Inflammatory macrophage (primary cell): ENCODE measurements at regions not wholly inside any gene's neighbourhood (a gene's known extent, or its start where the extent isn't known, plus 50 kb on each side); places are given as distances from the start of the nearest gene placed in this dataset.

Source experiments
- DNase-seq, 2 donors: peaks; one replicate each; pipeline ENCODE4 v3.0.0-alpha.2; 2020 to 2022

DNA sequence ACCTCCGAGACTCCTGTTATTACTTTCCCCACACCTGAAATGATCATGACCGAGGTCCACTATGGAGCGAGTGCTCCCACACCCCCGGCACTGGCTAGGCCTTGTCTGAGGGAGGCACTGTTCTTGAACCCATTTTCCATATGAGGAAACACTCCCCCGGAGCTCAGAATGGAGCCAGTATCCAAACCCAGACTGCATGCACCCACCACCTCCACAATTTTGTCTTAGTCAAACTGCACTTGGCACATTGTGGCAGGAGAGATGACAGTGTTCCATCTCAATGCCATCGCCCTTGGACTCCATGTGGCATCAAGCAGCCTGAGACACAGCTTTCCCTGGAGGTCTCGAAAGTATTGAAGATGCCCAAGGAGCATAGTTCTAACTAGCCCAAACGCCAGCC is 154.1 kb downstream of the NUP210 start:
- DNase-seq, result no peak

DNA sequence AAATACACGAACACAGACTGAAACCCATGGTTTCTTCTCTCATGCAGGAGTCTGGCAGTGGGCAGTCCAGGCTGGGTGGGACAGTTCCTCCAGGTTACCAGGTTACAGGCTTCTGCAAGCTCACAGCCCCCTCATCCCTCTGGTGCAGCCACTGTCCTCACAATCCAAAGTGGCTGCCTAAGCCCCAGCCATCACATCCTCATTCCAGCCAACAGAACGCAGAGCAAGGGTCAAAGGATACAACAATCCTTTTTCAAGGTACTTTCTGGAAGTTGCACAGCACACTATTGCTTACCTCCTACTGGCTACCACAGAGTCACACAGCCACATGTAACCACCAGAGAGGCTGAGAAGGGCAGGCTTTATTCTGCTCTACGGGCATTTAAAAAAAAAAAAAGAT is 154.6 kb downstream of the NUP210 start:
- no peak for DNase-seq

DNA sequence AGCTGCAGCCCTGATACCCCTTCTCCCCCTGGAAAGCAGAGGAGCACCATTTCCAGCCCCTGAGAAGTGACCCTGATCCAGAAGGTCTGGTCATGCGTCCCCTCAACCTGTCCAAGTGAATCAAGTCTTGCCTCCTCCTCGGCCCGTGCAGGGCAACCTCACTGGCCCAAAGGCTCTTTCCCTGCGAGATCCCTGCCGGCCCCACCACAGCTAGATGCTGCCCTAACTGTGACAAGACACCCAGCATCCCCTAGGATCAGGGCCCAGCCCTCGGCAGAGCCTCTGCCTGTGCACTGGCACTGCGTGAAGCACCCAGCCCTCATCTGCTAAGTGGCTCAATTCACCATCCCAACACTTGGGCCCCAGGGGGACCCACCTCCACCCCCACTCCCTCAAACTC is 155.1 kb downstream of the NUP210 start:
- DNase-seq, result no peak

DNA sequence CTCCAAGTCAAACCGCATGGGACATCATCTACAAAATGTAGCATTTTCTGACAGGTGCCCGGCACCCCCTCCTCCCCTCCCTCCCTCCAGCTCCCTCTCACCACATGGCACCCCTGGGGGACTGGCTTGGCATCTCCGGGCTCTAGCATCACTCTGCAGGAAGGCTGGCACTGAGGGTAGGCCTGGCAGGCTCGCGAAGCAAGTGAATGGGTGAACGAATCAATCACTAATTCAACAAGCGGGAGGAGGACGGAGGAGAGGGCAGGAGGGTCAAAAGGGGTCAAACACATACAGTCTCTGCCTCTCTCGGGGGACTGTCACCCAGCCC is 155.7 kb downstream of the NUP210 start:
- no peak for DNase-seq

DNA sequence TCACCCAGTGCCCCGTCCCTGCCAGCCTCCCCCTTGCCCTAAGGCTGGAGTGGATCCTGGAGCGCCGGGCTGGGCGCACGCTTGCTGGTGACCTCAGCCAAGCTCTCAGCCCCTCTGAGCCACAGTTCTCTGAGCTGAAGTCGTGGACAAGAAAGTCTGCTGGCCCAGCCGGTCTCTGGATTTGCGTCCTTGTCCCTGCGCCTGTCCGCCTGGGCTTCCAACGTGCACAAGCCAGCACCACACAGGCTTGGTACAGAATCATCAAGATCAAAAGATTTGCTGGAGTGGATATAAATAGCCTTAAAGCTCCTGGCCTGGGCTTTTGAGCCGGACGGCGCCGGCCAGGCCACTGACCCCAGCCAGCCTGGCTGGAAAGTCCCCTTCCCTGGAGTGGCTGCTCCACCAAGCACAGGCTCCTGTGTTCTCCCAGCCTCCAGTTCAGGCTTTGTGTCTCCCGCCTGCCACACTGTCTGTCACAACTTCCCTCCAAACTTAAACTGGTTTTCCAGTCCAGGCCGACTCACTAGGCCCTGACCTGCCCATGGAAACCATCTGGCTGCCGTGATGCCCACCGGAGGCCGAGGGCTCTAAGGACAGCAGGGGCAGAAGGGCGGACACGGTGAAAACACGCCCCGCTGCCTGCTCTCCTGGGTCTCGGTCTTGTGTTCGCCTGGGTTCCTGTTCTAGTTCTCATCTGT is 156.2 kb downstream of the NUP210 start:
- no peak for DNase-seq

GRCh38 chr3:13262493-13263211 is 157.5 kb downstream of the NUP210 start:
- DNase-seq, result no peak

- DNase-seq, result no peak
These were observed 158.2 kb downstream of the NUP210 start for GRCh38 chr3:13261892-13262291.

- no peak for DNase-seq
These were observed 158.9 kb downstream of the NUP210 start for GRCh38 chr3:13261104-13261830.

GRCh38 chr3:13260259-13261103 is 159.6 kb downstream of the NUP210 start:
- DNase-seq, result no peak

DNA sequence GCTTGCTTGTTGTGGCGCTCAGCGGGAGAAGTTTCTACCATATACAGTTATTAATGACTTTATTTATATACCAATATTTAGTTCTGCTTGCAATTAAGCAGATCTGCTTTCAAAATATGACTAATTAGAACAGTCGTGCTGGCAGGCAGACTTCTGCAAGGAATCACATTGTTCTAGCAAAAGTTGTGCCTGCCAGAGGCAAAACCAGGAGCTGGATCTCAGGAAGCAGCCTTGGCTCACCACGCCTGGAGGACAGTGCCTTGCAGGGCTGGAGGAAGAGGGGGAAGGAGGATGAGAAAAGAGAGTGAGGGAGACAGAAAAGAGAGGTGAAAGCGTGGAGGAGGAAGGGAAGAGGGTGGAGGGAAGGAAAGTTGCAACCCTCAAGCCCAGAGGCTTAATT is 160.3 kb downstream of the NUP210 start:
- DNase-seq, result no peak

- no peak for DNase-seq
These were observed 161.1 kb downstream of the NUP210 start for GRCh38 chr3:13258986-13259514.

- DNase-seq, result no peak
These were observed 161.8 kb downstream of the NUP210 start for GRCh38 chr3:13258280-13258679.

DNA sequence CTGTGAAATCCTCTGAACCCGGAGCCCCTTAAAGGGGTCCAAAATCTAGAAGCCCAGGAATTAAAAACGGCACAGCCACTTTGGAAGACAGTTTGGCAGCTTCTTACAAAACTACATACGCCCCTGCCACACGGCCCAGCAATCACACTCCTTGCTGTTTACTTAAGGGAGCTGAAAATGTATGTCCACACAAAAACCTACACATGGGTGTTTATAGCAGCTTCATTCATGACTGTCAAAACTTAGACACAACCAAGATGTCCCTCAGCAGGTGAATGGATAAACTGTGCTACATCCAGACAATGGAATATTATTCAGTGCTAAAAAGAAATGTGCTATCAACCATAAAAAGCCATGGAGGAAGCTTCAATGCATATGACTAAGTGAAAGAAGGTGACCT is 162.5 kb downstream of the NUP210 start:
- DNase-seq, result no peak

- no peak for DNase-seq
These were observed 163.3 kb downstream of the NUP210 start for GRCh38 chr3:13256845-13257244.

- no peak for DNase-seq
These were observed 165.8 kb downstream of the NUP210 start for GRCh38 chr3:13254028-13254951.

- no peak for DNase-seq
These were observed 166.7 kb downstream of the NUP210 start for GRCh38 chr3:13253208-13253937.

- DNase-seq, result no peak
These were observed 167.9 kb downstream of the NUP210 start for GRCh38 chr3:13252207-13252606.

DNA sequence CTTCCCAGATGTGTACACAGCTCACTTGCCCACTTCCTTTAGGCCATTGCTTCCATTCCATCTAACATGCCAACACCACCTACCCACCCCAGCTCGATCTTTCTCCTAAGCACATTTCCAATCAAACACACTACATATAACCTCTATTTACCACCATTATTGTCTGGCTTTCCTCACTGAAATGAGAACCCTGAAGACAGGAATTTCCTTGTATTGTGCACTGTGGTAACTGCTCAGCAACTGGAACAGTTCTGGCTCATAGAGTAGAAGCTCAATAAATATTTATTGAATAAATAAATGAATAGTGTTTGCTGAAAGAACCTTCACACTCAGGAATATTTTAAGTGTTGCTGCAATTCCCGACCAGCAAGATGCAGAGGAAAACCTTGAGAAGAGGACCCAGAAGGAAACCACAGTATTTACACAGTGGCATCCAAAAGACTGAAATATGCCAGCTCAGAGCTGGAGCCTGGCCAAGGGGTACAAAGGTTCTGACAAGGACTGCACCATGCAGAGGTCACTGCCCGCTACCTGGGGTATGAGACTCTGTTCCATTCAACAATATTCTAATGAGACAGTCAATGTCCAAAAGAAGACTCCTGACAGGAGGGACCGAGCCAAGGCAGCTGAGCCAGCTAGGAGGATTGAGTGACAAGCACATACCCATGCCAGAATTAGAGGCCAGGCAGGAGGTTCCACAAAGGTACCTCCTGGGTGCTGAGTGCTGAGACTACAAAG is 168.8 kb downstream of the NUP210 start:
- DNase-seq, result no peak

- DNase-seq, result no peak
These were observed 170.3 kb downstream of the NUP210 start for GRCh38 chr3:13249664-13250390.
